ENCODE measurements at regions not wholly inside any gene's neighbourhood (a gene's known extent, or its start where the extent isn't known, plus 50 kb on each side); places are given as distances from the start of the nearest gene placed in this dataset.

DNA sequence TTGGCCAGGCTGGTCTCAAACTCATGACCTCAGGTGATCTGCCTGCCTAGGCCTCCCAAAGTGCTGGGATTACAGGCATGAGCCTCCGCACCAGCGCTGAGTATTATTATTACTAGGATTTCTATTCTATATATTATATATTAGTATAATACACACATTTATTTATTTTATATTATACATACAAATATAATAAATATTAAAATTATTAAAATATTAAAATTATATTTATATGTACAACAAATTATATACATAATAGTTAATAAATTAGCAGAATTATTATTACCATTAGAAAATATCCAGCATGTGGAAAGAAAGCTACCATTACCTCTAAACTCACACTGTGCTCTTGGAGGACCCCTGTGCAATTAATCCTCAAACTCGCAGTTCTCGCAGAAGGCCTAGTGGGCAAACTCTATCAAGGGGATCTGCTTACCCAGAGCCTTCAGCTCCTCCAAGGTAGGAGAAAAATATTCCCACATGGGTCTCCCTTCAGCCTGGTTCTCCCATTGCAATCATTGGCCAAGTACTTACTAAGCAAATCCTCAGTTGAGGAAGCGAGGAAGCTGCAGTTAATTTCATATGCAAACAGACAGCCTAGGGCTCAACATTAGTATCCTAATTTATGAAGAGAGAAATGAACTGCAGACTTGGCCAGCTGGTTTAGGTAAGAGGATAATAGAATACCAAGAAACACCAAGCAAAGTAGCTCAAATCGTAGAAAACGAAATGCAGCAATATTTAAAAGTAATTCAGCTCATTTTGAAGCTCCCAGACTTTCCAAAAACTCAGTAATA lies 241.4 kb upstream of the IRX5 start:
- CTCF ChIA-PET = interaction anchor here (1.2 kb wide), 1 partner anchor 129 kb away, joined by 4 read pairs; no protein-coding TSS in a partner anchor
- Histone ChIP-seq H3K4me3 (ENCODE audit: low read depth, low read length) (no peak overlapping the region), H3K9me3 (ENCODE audit: control insufficient read depth, insufficient read depth, low read depth, low read length) (no peaks in the 10 kb centered on the region), H3K27ac (ENCODE audit: extremely low read depth, low read depth, low read length) (no peak overlapping the region), H3K4me1 (ENCODE audit: control insufficient read depth, insufficient read depth, low read length) (no peaks in the 10 kb centered on the region), H3K36me3 (ENCODE audit: control insufficient read depth in 2 of 2, insufficient read depth in 1 of 2, low read length in 2 of 2) (no peaks in the 10 kb centered on the region)
- no peak for TF ChIP-seq ZBTB1 (tag by site-specific recombination; IDR thresholded peaks at IDR 0.05)
- TF ChIP-seq ZNF776 (tag by site-specific recombination; IDR thresholded peaks at IDR 0.05; ENCODE audit: borderline replicate concordance) = no peak
- TF ChIP-seq, protein P1, sequence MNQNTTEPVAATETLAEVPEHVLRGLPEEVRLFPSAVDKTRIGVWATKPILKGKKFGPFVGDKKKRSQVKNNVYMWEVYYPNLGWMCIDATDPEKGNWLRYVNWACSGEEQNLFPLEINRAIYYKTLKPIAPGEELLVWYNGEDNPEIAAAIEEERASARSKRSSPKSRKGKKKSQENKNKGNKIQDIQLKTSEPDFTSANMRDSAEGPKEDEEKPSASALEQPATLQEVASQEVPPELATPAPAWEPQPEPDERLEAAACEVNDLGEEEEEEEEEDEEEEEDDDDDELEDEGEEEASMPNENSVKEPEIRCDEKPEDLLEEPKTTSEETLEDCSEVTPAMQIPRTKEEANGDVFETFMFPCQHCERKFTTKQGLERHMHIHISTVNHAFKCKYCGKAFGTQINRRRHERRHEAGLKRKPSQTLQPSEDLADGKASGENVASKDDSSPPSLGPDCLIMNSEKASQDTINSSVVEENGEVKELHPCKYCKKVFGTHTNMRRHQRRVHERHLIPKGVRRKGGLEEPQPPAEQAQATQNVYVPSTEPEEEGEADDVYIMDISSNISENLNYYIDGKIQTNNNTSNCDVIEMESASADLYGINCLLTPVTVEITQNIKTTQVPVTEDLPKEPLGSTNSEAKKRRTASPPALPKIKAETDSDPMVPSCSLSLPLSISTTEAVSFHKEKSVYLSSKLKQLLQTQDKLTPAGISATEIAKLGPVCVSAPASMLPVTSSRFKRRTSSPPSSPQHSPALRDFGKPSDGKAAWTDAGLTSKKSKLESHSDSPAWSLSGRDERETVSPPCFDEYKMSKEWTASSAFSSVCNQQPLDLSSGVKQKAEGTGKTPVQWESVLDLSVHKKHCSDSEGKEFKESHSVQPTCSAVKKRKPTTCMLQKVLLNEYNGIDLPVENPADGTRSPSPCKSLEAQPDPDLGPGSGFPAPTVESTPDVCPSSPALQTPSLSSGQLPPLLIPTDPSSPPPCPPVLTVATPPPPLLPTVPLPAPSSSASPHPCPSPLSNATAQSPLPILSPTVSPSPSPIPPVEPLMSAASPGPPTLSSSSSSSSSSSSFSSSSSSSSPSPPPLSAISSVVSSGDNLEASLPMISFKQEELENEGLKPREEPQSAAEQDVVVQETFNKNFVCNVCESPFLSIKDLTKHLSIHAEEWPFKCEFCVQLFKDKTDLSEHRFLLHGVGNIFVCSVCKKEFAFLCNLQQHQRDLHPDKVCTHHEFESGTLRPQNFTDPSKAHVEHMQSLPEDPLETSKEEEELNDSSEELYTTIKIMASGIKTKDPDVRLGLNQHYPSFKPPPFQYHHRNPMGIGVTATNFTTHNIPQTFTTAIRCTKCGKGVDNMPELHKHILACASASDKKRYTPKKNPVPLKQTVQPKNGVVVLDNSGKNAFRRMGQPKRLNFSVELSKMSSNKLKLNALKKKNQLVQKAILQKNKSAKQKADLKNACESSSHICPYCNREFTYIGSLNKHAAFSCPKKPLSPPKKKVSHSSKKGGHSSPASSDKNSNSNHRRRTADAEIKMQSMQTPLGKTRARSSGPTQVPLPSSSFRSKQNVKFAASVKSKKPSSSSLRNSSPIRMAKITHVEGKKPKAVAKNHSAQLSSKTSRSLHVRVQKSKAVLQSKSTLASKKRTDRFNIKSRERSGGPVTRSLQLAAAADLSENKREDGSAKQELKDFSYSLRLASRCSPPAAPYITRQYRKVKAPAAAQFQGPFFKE (tag by site-specific recombination; IDR thresholded peaks at IDR 0.05; ENCODE audit: borderline replicate concordance) = no peak
- TF ChIP-seq, protein P2, sequence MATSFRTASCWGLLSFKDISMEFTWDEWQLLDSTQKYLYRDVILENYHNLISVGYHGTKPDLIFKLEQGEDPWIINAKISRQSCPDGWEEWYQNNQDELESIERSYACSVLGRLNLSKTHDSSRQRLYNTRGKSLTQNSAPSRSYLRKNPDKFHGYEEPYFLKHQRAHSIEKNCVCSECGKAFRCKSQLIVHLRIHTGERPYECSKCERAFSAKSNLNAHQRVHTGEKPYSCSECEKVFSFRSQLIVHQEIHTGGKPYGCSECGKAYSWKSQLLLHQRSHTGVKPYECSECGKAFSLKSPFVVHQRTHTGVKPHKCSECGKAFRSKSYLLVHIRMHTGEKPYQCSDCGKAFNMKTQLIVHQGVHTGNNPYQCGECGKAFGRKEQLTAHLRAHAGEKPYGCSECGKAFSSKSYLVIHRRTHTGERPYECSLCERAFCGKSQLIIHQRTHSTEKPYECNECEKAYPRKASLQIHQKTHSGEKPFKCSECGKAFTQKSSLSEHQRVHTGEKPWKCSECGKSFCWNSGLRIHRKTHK (tag by site-specific recombination; IDR thresholded peaks at IDR 0.05) = no peak
- no peak for TF ChIP-seq ZNF548 (tag by site-specific recombination; IDR thresholded peaks at IDR 0.05)
- TF ChIP-seq ZNF510 (tag by site-specific recombination; IDR thresholded peaks at IDR 0.05; ENCODE audit: insufficient replicate concordance) = no peak
- TF ChIP-seq, protein P3, sequence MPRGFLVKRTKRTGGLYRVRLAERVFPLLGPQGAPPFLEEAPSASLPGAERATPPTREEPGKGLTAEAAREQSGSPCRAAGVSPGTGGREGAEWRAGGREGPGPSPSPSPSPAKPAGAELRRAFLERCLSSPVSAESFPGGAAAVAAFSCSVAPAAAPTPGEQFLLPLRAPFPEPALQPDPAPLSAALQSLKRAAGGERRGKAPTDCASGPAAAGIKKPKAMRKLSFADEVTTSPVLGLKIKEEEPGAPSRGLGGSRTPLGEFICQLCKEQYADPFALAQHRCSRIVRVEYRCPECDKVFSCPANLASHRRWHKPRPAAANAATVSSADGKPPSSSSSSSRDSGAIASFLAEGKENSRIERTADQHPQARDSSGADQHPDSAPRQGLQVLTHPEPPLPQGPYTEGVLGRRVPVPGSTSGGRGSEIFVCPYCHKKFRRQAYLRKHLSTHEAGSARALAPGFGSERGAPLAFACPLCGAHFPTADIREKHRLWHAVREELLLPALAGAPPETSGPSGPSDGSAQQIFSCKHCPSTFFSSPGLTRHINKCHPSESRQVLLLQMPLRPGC (tag by site-specific recombination; IDR thresholded peaks at IDR 0.05) = no peak
- TF ChIP-seq OSR2 (tag by site-specific recombination; IDR thresholded peaks at IDR 0.05) = no peak
- TF ChIP-seq ZBTB7A (tag by site-specific recombination; IDR thresholded peaks at IDR 0.05; ENCODE audit: low read depth) = no peak
- no peak for TF ChIP-seq ZSCAN23 (tag by site-specific recombination; IDR thresholded peaks at IDR 0.05)
- TF ChIP-seq, protein P4, sequence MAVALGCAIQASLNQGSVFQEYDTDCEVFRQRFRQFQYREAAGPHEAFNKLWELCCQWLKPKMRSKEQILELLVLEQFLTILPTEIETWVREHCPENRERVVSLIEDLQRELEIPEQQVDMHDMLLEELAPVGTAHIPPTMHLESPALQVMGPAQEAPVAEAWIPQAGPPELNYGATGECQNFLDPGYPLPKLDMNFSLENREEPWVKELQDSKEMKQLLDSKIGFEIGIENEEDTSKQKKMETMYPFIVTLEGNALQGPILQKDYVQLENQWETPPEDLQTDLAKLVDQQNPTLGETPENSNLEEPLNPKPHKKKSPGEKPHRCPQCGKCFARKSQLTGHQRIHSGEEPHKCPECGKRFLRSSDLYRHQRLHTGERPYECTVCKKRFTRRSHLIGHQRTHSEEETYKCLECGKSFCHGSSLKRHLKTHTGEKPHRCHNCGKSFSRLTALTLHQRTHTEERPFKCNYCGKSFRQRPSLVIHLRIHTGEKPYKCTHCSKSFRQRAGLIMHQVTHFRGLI (tag by site-specific recombination; IDR thresholded peaks at IDR 0.05) = no peak
- no peak for TF ChIP-seq KLF16 (tag by site-specific recombination; IDR thresholded peaks at IDR 0.05)
- TF ChIP-seq, protein P5, sequence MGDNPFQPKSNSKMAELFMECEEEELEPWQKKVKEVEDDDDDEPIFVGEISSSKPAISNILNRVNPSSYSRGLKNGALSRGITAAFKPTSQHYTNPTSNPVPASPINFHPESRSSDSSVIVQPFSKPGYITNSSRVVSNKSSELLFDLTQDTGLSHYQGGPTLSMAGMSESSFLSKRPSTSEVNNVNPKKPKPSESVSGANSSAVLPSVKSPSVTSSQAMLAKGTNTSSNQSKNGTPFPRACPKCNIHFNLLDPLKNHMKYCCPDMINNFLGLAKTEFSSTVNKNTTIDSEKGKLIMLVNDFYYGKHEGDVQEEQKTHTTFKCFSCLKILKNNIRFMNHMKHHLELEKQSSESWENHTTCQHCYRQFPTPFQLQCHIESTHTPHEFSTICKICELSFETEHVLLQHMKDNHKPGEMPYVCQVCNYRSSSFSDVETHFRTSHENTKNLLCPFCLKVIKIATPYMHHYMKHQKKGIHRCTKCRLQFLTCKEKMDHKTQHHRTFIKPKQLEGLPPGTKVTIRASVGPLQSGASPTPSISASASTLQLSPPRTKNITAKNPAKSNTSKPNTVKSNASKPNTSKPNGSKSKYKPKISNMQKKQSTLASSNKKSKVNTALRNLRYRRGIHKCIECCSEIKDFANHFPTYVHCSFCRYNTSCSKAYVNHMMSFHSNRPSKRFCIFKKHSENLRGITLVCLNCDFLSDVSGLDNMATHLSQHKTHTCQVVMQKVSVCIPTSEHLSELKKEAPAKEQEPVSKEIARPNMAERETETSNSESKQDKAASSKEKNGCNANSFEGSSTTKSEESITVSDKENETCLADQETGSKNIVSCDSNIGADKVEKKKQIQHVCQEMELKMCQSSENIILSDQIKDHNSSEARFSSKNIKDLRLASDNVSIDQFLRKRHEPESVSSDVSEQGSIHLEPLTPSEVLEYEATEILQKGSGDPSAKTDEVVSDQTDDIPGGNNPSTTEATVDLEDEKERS (tag by site-specific recombination; IDR thresholded peaks at IDR 0.05) = no peak
- POLR2A ChIA-PET = no interaction called here
